Suprapubic skin (tissue), 4 donors: ENCODE measurements at regions not wholly inside any gene's neighbourhood (a gene's known extent, or its start where the extent isn't known, plus 50 kb on each side); places are given as distances from the start of the nearest gene placed in this dataset.

Source experiments
- EP300 ChIP-seq: sonication (generic); formaldehyde crosslinking; IDR thresholded peaks from one replicate; pipeline ENCODE4 v1.6.1; 2017; ENCODE audit warnings: antibody characterized with exemption
- POLR2A ChIP-seq, 2 donors: fragments of 450-650 bp; IDR thresholded peaks; one replicate each; pipeline ENCODE4 v1.6.1; 2017; ENCODE audit warnings: antibody characterized with exemption in 2 of 2, mild to moderate bottlenecking in 2 of 2, moderate library complexity in 2 of 2
- POLR2AphosphoS5 ChIP-seq, 3 donors: sonication (generic); formaldehyde crosslinking; IDR thresholded peaks; one replicate each; pipeline ENCODE4 v1.6.1; 2017; ENCODE audit warnings: antibody characterized with exemption in 3 of 3
- TF ChIP-seq, protein P1 (sequence below), 2 donors: fragments of 200-600 bp in 1 of 2; fragments of 450-650 bp in 1 of 2; sonication (generic) in 1 of 2; IDR thresholded peaks; one replicate each; pipeline ENCODE4 v1.5.1; 2016 to 2019; ENCODE audit warnings: antibody characterized with exemption in 2 of 2, mild to moderate bottlenecking in 1 of 2, moderate library complexity in 1 of 2

GRCh38 chr12:87141091-87141490 is 884.9 kb upstream of the MGAT4C start:
- TF ChIP-seq POLR2AphosphoS5 (IDR thresholded peaks at IDR 0.05) (no peak), POLR2A (IDR thresholded peaks at IDR 0.05) (no peak), EP300 (no peak)
- TF ChIP-seq, protein P1, sequence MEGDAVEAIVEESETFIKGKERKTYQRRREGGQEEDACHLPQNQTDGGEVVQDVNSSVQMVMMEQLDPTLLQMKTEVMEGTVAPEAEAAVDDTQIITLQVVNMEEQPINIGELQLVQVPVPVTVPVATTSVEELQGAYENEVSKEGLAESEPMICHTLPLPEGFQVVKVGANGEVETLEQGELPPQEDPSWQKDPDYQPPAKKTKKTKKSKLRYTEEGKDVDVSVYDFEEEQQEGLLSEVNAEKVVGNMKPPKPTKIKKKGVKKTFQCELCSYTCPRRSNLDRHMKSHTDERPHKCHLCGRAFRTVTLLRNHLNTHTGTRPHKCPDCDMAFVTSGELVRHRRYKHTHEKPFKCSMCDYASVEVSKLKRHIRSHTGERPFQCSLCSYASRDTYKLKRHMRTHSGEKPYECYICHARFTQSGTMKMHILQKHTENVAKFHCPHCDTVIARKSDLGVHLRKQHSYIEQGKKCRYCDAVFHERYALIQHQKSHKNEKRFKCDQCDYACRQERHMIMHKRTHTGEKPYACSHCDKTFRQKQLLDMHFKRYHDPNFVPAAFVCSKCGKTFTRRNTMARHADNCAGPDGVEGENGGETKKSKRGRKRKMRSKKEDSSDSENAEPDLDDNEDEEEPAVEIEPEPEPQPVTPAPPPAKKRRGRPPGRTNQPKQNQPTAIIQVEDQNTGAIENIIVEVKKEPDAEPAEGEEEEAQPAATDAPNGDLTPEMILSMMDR (IDR thresholded peaks at IDR 0.05) = no peak
